ENCODE measurements at regions not wholly inside any gene's neighbourhood (a gene's known extent, or its start where the extent isn't known, plus 50 kb on each side); places are given as distances from the start of the nearest gene placed in this dataset.
"Not testable (repeated sequence)": the region's sequence is repeated elsewhere in the genome, so short reads cannot be mapped to it uniquely, and the experiment has no call there.

DNA sequence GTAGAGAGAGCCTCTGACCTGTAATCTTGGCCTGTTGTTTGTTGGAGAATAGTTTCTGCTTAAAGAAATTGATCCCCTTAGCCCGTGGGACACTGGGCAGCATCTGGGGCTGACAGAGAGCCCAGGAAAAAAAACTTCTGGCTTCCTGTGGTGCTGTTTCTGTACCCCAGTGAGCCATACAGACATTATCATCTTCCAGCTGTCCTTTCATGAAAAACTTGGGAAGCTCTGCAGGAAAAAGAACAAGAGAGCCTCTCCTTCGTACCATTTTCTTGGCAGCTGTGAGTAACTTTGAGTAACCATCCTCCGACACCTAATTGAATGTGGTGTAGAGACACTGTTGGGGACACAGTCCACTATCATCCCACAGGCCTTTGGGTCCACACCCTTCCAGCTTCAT lies 333.0 kb downstream of the SHQ1 start:
- WGBS, 2 donors: 39 to 74% methylated on average over 3 of the region's 3 CpGs
- TF ChIP-seq POLR2A (IDR thresholded peaks at IDR 0.05) (no peak), CTCF (IDR thresholded peaks at IDR 0.05) (no peak)
- H3K4me1 ChIP-seq: no peaks in the 10 kb centered on the region
- H3K36me3 ChIP-seq (ENCODE audit: low read depth, missing control alignments): no peaks in the 10 kb centered on the region
- intact Hi-C loops (cut with DNase I; ENCODE audit: low total_unique reads): no loop called here
- DNase-seq: no peak
- no peaks in the 10 kb centered on the region for H3K27me3 ChIP-seq
- H3K27ac ChIP-seq: no peak overlapping the region
- H3K9me3 ChIP-seq: no peaks in the 10 kb centered on the region
- no peak overlapping the region for H3K4me3 ChIP-seq

DNA sequence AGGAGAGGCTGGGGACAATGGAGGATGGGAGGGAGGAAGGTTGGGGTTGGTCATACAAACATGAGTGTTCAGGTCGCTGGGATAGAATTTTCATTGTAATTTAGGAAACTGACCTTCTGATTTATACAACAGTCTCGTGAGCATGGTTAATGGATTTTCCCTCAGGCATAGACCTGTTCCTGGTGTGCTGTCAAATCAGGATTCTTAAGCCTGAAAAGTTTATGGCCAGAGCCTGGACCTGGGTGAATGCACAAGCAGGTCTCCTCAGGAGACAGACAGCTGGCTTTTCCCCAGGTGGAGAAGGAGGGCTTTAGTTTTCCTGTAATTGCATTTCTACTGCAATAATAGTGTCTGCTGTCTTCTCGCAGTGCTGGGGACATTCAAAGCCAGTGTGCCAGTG lies 338.0 kb downstream of the SHQ1 start:
- Histone ChIP-seq H3K4me3 (no peak overlapping the region), H3K4me1 (no peaks in the 10 kb centered on the region), H3K36me3 (ENCODE audit: low read depth, missing control alignments) (no peaks in the 10 kb centered on the region), H3K27ac (no peak overlapping the region), H3K9me3 (no peaks in the 10 kb centered on the region), H3K27me3 (no peaks in the 10 kb centered on the region)
- 81 to 93% methylated on average over 2 to 3 of the region's 3 CpGs for WGBS, 2 donors
- DNase-seq: no peak
- intact Hi-C loops (cut with DNase I; ENCODE audit: low total_unique reads): no loop called here
- TF ChIP-seq CTCF (IDR thresholded peaks at IDR 0.05) (no peak), POLR2A (IDR thresholded peaks at IDR 0.05) (no peak)

DNA sequence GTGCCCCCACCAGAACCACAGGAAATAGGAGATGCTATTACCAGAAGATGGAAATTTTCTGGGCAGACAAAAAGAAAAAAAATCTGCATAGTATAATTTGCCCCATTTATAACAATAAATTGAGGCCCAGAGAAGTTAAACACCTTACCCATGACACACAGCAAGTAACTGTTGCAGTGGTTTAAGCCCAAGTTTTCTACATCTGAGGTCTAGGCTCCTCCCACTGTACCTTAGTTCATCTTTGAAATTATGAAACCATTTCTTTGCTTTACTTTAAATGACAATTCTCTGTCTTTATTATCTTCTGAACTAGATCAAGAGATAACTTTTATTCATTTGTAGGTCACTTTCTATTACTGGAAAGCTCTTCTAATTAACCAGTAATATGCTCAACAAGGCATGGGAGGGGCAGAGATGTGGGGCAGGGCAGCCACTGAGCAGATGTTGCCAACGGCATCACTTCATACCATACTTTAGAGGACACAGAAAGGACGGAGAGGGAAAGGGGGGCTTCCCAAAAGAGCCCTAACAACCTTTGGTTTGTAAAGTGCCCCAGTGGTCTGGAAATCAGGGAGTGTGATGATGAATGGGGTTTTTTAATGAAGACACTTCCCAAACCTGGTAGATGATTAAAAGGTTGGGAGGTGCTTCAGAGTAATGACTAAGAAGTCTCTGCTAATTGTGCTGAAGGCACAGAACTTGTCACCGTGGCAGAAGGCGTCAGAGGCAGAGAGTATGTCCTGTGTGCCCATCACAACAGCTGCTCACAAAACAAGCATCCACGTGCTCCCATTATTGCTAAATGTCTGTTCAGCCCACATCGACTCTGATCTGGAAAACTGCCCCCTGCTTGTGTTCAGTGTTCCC lies 342.5 kb downstream of the SHQ1 start:
- no peak for DNase-seq
- Histone ChIP-seq H3K4me1 (no peaks in the 10 kb centered on the region), H3K9me3 (no peaks in the 10 kb centered on the region), H3K27ac (no peak overlapping the region), H3K27me3 (no peaks in the 10 kb centered on the region), H3K36me3 (ENCODE audit: low read depth, missing control alignments) (no peaks in the 10 kb centered on the region), H3K4me3 (no peak overlapping the region)
- WGBS, 2 donors: 75 to 82% methylated on average over 6 of the region's 6 CpGs
- TF ChIP-seq POLR2A (IDR thresholded peaks at IDR 0.05) (no peak), CTCF (IDR thresholded peaks at IDR 0.05) (no peak)
- intact Hi-C loops (cut with DNase I; ENCODE audit: low total_unique reads): no loop called here

- H3K27me3 ChIP-seq; H3K36me3 ChIP-seq (ENCODE audit: low read depth, missing control alignments); intact Hi-C loops (cut with DNase I; ENCODE audit: low total_unique reads); H3K27ac ChIP-seq; H3K4me3 ChIP-seq; H3K4me1 ChIP-seq; DNase-seq; H3K9me3 ChIP-seq: not testable (repeated sequence)
- 91 to 93% methylated on average over 7 of the region's 7 CpGs for WGBS, 2 donors
Observed at GRCh38 chr3:72497501-72497900, 350.7 kb downstream of the SHQ1 start.

DNA sequence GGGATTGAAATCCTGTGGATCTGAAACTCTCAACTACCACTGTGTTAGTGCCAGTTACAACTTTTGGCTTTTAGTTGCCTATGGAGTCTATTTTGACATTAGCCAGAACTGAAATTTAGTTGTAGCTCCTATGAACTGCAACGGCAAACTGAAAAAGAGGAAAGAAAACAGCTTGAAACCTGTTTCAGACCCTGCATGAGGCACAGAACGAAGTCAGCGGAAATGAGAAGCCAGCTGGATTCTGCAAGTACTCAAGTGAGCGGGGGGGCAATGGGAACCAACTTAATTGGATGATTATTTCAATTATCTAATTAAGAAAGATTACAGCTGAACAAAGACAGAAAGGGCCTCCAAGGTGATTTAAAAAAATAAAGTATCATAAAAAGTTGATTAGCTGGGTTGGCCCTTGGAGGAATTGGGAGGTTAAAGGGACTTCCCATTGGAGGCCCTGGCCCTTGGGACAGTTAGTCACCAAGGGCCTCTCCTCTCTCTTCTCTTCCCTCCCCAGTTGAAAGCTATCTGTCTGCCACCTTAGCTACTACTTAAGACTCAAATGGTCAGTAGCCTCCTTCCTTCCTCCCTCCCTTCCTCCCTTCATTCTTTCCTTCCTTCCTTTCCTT lies 352.1 kb downstream of the SHQ1 start:
- WGBS, 2 donors: 64% methylated on average over 4 of the region's 4 CpGs
- Histone ChIP-seq H3K4me3 (no peak overlapping the region), H3K9me3 (no peaks in the 10 kb centered on the region), H3K27me3 (no peaks in the 10 kb centered on the region), H3K27ac (no peak overlapping the region), H3K36me3 (ENCODE audit: low read depth, missing control alignments) (no peaks in the 10 kb centered on the region), H3K4me1 (no peaks in the 10 kb centered on the region)
- intact Hi-C loops (cut with DNase I; ENCODE audit: low total_unique reads): no loop called here
- DNase-seq: no peak
- TF ChIP-seq CTCF (IDR thresholded peaks at IDR 0.05) (no peak), POLR2A (IDR thresholded peaks at IDR 0.05) (no peak)

Measured in testis (tissue), 2 donors.